ENCODE measurements at regions not wholly inside any gene's neighbourhood (a gene's known extent, or its start where the extent isn't known, plus 50 kb on each side); places are given as distances from the start of the nearest gene placed in this dataset.
"Not testable (repeated sequence)": the region's sequence is repeated elsewhere in the genome, so short reads cannot be mapped to it uniquely, and the experiment has no call there.

- DNase-seq (ENCODE audit: low read depth), result not testable (repeated sequence)
These were observed 155.2 kb upstream of the KBTBD8 start for GRCh38 chr3:66842761-66843464.

GRCh38 chr3:66851894-66852613, 146.1 kb upstream of the KBTBD8 start:
- no peak for DNase-seq (ENCODE audit: low read depth)

- DNase-seq (ENCODE audit: low read depth), result no peak
These were observed 143.4 kb upstream of the KBTBD8 start for GRCh38 chr3:66854601-66855151.

- DNase-seq (ENCODE audit: low read depth), result peak; percentile 1
These were observed 141.6 kb upstream of the KBTBD8 start for GRCh38 chr3:66856533-66856932.

- no peak for DNase-seq (ENCODE audit: low read depth)
These were observed 139.3 kb upstream of the KBTBD8 start for GRCh38 chr3:66858656-66859381.

GRCh38 chr3:66860771-66861170, 137.3 kb upstream of the KBTBD8 start:
- DNase-seq (ENCODE audit: low read depth), result no peak

GRCh38 chr3:66863205-66864111, 134.6 kb upstream of the KBTBD8 start:
- DNase-seq (ENCODE audit: low read depth), result no peak

- DNase-seq (ENCODE audit: low read depth), result no peak
These were observed 113.4 kb upstream of the KBTBD8 start for GRCh38 chr3:66884659-66885058.

- peak; percentile 5 for DNase-seq (ENCODE audit: low read depth)
These were observed 112.6 kb upstream of the KBTBD8 start for GRCh38 chr3:66885326-66886000.

- DNase-seq (ENCODE audit: low read depth), result no peak
These were observed 108.2 kb upstream of the KBTBD8 start for GRCh38 chr3:66889750-66890494.

GRCh38 chr3:66898155-66898554, 100.0 kb upstream of the KBTBD8 start:
- DNase-seq (ENCODE audit: low read depth), result no peak

GRCh38 chr3:66904336-66904735, 93.8 kb upstream of the KBTBD8 start:
- DNase-seq (ENCODE audit: low read depth), result no peak

- no peak for DNase-seq (ENCODE audit: low read depth)
These were observed 93.1 kb upstream of the KBTBD8 start for GRCh38 chr3:66904831-66905493.

- no peak for DNase-seq (ENCODE audit: low read depth)
These were observed 91.0 kb upstream of the KBTBD8 start for GRCh38 chr3:66907136-66907535.

- DNase-seq (ENCODE audit: low read depth), result no peak
These were observed 87.6 kb upstream of the KBTBD8 start for GRCh38 chr3:66910266-66911055.

- DNase-seq (ENCODE audit: low read depth), result no peak
These were observed 85.8 kb upstream of the KBTBD8 start for GRCh38 chr3:66912306-66912705.

GRCh38 chr3:66922058-66922457, 76.0 kb upstream of the KBTBD8 start:
- DNase-seq (ENCODE audit: low read depth), result no peak

- DNase-seq (ENCODE audit: low read depth), result no peak
These were observed 74.1 kb upstream of the KBTBD8 start for GRCh38 chr3:66923969-66924368.
